HG03175 (cell line): ENCODE measurements at regions not wholly inside any gene's neighbourhood (a gene's known extent, or its start where the extent isn't known, plus 50 kb on each side); places are given as distances from the start of the nearest gene placed in this dataset.

Experiments
- ATAC-seq: cut with Tn5 transposase; IDR thresholded peaks from one replicate; pipeline ENCODE4 v1.9.1; 2021; ENCODE audit warnings: mild to moderate bottlenecking, moderate library complexity; ENCODE audit not compliant: unreplicated experiment

DNA sequence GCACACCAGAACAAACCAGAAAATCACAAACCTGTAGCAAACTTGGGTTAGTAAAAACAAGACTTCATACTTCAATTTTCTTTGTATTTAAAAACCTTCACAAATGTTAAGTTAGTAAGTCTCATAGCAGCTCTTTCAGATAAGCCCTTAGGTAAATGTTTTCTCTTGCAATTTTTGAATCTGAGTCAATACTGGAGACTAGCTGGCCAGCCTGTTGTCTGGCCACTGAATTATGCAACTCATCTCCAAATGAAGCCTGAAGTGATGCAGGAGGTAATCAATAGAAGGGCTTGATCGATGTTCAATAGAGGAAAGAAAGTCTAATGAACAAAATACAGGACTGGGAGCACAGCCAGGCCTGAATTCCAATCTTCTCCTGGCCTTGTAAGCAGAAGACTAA is 465.2 kb downstream of the LRIG3 start:
- no peak for ATAC-seq

- ATAC-seq, result no peak
These were observed 462.2 kb downstream of the LRIG3 start for GRCh38 chr12:58458102-58458501.

GRCh38 chr12:58459191-58459590 is 461.1 kb downstream of the LRIG3 start:
- no peak for ATAC-seq

GRCh38 chr12:58463051-58463450 is 457.3 kb downstream of the LRIG3 start:
- no peak for ATAC-seq

GRCh38 chr12:58465418-58465817 is 454.9 kb downstream of the LRIG3 start:
- ATAC-seq, result no peak

GRCh38 chr12:58470266-58471010 is 449.9 kb downstream of the LRIG3 start:
- ATAC-seq, result no peak

GRCh38 chr12:58479401-58479800 is 440.9 kb downstream of the LRIG3 start:
- no peak for ATAC-seq

DNA sequence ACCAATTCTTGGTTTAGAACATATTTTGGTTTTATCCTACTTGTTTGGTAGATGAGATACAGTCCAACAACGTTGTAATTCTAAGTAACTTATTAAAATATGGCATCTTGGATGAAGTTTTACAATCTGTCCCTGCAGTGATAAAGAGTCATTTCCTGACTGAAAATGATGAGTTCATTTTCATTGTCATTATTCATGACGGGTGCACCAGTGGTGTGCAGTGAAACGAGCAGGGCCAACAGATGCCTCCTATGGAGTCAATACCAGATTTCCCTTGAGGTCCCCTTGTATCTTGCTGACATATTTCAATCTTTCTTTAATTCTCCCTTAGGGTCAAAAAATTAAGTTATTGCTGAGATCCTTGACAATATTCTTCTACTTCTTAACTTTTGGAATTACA is 438.5 kb downstream of the LRIG3 start:
- no peak for ATAC-seq

- ATAC-seq, result no peak
These were observed 433.0 kb downstream of the LRIG3 start for GRCh38 chr12:58487255-58487654.

DNA sequence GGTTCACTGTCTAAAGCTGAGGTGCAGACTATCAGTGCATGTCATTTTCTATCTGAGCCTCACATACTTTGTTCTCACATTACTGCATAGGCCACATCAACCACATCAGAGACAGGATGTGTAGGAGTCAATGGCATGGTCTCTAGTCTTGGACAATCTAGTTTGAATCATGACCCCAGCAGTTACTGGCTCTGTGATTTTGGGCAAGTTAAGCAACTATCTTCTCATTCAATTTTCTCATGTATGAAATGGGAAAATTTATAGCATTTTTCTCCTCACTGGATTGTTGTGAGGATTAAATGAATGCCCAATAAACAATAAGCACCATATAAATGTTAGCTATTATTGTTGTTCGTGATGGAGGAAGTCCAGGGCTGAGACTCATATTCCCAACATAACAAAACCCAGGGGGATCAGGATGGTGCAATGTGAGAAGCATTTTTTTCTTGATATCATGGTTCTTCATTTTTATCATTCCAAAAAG is 432.6 kb downstream of the LRIG3 start:
- no peak for ATAC-seq

DNA sequence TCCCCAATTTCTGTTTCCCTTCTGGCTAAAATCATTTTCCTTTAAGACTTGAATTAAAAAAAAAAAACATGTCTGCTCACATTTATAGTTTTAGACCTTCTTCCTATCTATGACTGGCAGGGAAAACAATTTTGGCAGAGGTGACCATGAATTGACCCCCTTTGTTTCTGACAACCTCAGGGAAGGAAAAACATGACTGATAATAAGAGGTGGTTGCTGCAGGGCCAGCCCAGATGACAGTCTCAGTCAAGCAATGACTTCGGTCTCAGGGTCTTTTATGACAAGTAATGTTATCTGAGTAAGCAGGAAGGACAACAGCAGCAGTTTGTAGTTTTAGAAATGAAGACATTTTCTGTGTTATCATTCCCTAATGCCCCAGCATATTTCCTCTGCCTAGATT is 430.9 kb downstream of the LRIG3 start:
- ATAC-seq, result no peak

DNA sequence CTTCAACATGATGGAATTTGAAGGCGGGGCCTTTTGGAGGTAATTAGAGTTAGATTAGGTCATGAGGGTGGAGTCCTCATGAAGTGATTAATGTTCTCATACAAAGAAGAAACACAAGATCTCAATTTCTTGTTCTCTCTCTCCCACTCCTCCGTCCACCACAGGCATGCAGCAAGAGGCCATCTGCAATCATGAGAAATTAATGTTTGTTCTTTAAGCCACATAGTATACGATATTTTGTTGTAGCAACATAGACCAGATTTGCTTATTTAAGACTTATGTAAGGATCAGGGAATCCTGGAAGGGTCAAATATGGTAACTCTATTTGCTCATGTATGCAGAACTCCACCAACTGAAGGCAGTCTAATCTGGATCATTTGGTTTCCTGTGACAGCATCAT is 429.0 kb downstream of the LRIG3 start:
- ATAC-seq, result no peak

DNA sequence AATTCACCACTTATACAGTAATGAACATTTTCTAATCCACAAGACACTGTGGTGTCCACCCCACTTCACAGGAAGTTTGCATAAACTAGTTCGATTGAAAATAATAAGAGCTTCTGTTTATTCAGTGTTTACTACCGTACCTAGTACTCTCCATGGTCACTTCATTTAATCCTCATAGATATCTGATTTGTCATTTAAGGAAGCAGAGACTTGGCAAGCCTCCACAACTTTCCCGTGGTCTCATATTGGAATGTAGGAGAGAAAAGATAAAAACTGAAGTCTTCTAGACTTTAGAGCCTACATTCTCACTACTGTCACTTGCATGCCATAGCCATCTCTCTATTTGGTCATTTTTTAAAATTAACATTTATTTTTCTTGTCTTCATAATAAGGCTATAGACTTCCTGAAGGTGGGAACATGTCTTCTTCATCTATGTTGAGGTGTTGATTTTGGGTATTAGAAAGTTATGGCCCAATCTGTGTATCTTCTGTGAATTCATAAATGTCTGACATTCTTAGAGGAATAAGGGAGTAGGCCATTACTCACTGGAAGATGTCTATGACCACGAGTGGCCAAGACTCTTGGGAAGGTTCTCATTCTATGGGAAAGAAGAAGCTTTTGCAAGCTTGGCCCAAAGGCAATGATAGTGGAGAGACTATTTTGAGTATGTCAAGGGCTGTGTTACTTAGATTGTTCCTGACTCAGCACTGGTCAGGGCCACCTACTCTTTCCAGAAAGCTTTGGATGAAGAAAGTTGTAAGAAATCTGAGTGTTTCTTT is 423.7 kb downstream of the LRIG3 start:
- ATAC-seq, result no peak

DNA sequence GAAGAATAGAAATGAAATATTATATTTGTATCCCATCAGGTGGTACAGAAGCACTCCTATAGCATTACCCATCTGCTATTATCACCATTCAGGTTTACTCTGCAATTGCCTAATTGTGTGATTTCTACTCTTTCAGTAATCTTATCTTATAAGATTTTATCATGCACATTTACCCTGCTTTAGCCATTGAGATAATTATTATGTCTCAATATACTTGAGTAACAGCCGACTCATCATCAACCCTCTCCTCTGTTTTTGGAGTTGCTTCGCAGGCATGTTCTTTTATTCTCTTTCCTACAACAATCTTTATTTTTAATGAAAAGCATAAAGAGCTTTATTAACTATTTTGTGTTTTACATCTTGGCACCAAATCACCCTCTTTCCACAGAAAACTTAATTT is 419.9 kb downstream of the LRIG3 start:
- ATAC-seq, result no peak

DNA sequence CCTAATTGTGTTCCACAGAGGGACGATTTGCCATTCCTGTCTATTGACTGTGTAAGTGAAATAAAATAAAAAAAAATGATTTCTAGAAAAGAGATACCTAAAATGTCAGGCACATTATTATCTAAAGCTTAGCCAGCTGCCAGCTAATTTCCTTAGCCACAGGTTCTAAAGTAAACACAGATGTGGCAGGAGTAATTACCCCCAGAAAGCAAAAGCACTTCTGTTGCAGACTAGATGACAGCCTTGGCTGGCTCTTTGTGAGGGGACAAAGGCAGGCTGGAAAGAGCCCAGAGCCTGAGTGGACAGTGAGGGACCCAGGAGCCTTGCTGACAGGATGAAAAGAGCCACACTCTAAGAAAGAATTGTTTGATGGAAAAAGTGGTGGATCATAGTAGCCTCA is 418.1 kb downstream of the LRIG3 start:
- ATAC-seq, result no peak

- ATAC-seq, result no peak
These were observed 417.5 kb downstream of the LRIG3 start for GRCh38 chr12:58502841-58503240.

DNA sequence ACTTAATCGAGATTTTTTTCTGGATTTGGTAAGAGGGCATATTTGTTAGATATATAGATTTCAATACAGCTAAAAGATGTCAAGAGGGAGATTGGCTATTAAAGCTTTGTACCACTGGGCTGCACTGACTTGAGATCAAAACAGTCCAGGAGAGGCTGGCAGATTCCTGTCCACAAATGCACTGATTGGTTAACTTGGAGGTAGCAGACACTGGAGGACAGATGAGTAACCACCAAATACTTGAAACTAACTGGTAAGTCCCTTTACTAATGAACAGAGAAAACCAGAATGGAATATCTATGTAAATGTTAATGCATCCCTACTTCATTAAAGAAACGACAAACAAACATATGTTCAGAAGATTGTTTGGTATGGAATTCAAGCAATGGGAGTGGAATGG is 416.6 kb downstream of the LRIG3 start:
- ATAC-seq, result no peak

DNA sequence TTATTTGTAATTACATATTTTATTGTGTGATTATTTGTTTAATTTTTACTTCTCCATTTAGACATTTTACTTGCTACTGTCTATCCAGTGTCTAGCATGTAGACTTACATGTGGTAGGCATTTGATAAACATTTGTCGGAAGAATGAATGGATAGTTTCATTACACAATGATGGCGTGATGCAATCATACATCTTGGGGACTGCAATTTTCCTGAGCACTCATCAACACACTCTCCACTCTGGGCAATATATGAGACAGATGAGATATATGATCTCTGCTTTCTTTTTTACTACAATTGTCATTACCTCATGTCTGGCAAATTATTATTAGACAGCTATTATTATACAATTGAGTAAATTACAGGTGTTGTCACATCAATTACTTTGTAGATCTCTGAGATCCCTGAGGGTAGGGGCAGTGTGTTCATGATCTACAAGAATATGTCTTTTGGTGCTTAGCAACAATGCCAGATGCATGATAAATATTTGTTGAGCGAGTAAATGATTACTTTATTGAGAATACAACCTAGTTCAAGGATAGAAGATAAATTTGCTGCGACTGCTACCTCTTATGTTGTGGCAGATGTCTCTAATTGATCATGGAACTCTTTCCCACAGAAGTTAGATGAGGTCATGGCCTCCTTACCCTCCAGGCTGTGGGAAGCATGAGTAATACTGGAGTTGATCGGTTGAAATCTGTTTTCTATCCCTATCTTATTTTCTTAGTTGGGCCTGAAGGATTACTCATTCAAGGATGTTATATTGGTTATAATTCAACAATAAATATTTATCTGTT is 416.0 kb downstream of the LRIG3 start:
- ATAC-seq, result no peak

DNA sequence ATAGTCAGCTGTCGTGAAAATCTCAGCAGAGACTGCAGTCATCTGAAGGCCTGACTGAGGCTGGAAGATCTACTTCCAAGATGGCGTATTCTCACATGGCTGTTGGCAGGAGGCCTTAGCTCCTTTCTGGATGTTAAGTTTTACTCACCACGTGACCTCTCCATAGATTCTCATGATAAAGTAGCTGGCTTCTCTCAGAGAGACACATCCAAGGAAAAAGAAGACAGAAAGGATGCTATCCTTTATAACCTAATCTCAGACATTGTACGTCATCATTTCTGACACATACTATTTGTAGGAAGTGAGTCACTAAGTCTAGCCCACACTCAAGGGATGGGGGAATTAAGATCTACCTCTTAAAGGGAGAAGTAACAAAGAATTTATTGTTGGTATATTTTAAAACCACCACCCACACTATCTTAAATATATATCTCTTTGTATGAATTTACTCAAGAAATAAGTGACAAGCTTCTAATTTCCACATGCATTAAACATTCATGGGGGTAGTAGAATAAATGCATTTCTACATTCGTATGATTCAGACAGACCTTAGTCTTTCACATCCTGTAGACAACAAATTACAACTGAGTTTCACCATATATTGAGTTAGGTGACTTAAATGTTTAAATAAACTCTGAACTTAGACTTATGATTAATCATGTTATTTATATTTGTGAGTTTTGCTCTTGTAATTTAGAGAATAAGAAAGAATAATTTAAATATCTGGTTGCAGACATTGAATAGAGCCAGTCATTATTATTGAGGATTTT is 411.0 kb downstream of the LRIG3 start:
- no peak for ATAC-seq

- ATAC-seq, result no peak
These were observed 406.9 kb downstream of the LRIG3 start for GRCh38 chr12:58513301-58513834.
